Hepatocyte (in vitro differentiated cells): ENCODE measurements at regions not wholly inside any gene's neighbourhood (a gene's known extent, or its start where the extent isn't known, plus 50 kb on each side); places are given as distances from the start of the nearest gene placed in this dataset.

ENCODE experiments used
- CTCF ChIP-seq: fragments of 200-600 bp; sonication (generic); IDR thresholded peaks from 2 replicates; pipeline ENCODE4 v1.5.1; 2016; ENCODE audit warnings: antibody characterized with exemption, mild to moderate bottlenecking; ENCODE audit not compliant: poor library complexity
- EZH2 ChIP-seq: fragments of 200-600 bp; sonication (generic); IDR thresholded peaks from 2 replicates; pipeline ENCODE4 v1.6.1; 2016; ENCODE audit warnings: antibody characterized with exemption, mild to moderate bottlenecking, borderline replicate concordance

GRCh38 chr3:64901522-64901885 lies 213.7 kb upstream of the ADAMTS9 start:
- TF ChIP-seq CTCF: no peak
- no peak for TF ChIP-seq EZH2
